Hematopoietic multipotent progenitor cell treated with erythropoietin and hydrocortisone succinate and interleukin-3 and kit ligand, for 17 days (in vitro differentiated cells): ENCODE measurements at regions not wholly inside any gene's neighbourhood (a gene's known extent, or its start where the extent isn't known, plus 50 kb on each side); places are given as distances from the start of the nearest gene placed in this dataset.
"Not testable (repeated sequence)": the region's sequence is repeated elsewhere in the genome, so short reads cannot be mapped to it uniquely, and the experiment has no call there.

Source experiments
- DNase-seq: peaks from one replicate; pipeline ENCODE4 v3.0.0-alpha.2; 2015; ENCODE audit warnings: low spot score

GRCh38 chr3:144930431-144930830, 958.8 kb downstream of the DIPK2A start:
- no peak for DNase-seq

- no peak for DNase-seq
Measured at GRCh38 chr3:144931590-144931989, 960.0 kb downstream of the DIPK2A start.

GRCh38 chr3:144942093-144942837, 970.6 kb downstream of the DIPK2A start:
- DNase-seq, result no peak

GRCh38 chr3:144942838-144943197, 971.2 kb downstream of the DIPK2A start:
- DNase-seq, result no peak

GRCh38 chr3:144947895-144948294, 976.3 kb downstream of the DIPK2A start:
- DNase-seq, result no peak

- no peak for DNase-seq
Measured at GRCh38 chr3:144948711-144949110, 977.1 kb downstream of the DIPK2A start.

GRCh38 chr3:144953959-144954358, 982.3 kb downstream of the DIPK2A start:
- DNase-seq, result no peak

- no peak for DNase-seq
Measured at GRCh38 chr3:144957398-144958101, 985.9 kb downstream of the DIPK2A start.

GRCh38 chr3:144963810-144964209, 992.2 kb downstream of the DIPK2A start:
- DNase-seq, result no peak

GRCh38 chr3:144966560-144966959, 994.9 kb downstream of the DIPK2A start:
- no peak for DNase-seq

GRCh38 chr3:144968750-144969350, 997.2 kb downstream of the DIPK2A start:
- no peak for DNase-seq

- not testable (repeated sequence) for DNase-seq
Measured at GRCh38 chr3:144984481-144984880, 1012.9 kb downstream of the DIPK2A start.

GRCh38 chr3:144989807-144990206, 1018.2 kb downstream of the DIPK2A start:
- no peak for DNase-seq

- DNase-seq, result no peak
Measured at GRCh38 chr3:144995856-144996255, 1024.2 kb downstream of the DIPK2A start.

- DNase-seq, result no peak
Measured at GRCh38 chr3:145005427-145005826, 1033.8 kb downstream of the DIPK2A start.

GRCh38 chr3:145006271-145006670, 1034.6 kb downstream of the DIPK2A start:
- no peak for DNase-seq

- DNase-seq, result no peak
Measured at GRCh38 chr3:145013931-145014330, 1042.3 kb downstream of the DIPK2A start.

- no peak for DNase-seq
Measured at GRCh38 chr3:145015253-145015652, 1043.6 kb downstream of the DIPK2A start.

GRCh38 chr3:145017959-145018358, 1046.3 kb downstream of the DIPK2A start:
- DNase-seq, result no peak

- DNase-seq, result no peak
Measured at GRCh38 chr3:145022447-145022846, 1050.8 kb downstream of the DIPK2A start.

- no peak for DNase-seq
Measured at GRCh38 chr3:145024700-145025099, 1053.1 kb downstream of the DIPK2A start.

- DNase-seq, result not testable (repeated sequence)
Measured at GRCh38 chr3:145027186-145027585, 1055.6 kb downstream of the DIPK2A start.

GRCh38 chr3:145032791-145033190, 1061.2 kb downstream of the DIPK2A start:
- no peak for DNase-seq
